ENCODE measurements at regions not wholly inside any gene's neighbourhood (a gene's known extent, or its start where the extent isn't known, plus 50 kb on each side); places are given as distances from the start of the nearest gene placed in this dataset.

DNA sequence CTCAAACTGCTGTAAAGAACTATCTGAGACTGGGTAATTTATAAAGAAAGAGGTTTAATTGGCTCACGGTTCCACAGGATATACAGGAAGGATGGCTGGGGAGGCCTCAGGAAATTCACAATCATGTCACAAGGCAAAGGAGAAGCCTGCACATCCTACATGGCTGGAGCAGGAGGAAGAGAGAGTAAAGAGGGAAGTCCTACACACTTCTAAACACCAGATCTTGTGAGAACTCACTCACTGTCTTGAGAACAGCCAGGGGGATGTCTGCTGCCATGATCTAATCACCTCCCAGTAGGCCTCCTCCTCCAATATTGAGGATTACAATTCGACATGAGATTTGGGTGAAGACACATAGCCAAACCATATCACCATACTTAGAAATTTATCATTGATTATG is 1307.0 kb upstream of the GJE1 start:
- H3K9me3 ChIP-seq, result no peaks in the 10 kb centered on the region
- TF ChIP-seq POLR2AphosphoS5 (IDR thresholded peaks at IDR 0.05) (no peak), EP300 (IDR thresholded peaks at IDR 0.05) (no peak), POLR2A (IDR thresholded peaks at IDR 0.05) (no peak)
- TF ChIP-seq, protein P1, sequence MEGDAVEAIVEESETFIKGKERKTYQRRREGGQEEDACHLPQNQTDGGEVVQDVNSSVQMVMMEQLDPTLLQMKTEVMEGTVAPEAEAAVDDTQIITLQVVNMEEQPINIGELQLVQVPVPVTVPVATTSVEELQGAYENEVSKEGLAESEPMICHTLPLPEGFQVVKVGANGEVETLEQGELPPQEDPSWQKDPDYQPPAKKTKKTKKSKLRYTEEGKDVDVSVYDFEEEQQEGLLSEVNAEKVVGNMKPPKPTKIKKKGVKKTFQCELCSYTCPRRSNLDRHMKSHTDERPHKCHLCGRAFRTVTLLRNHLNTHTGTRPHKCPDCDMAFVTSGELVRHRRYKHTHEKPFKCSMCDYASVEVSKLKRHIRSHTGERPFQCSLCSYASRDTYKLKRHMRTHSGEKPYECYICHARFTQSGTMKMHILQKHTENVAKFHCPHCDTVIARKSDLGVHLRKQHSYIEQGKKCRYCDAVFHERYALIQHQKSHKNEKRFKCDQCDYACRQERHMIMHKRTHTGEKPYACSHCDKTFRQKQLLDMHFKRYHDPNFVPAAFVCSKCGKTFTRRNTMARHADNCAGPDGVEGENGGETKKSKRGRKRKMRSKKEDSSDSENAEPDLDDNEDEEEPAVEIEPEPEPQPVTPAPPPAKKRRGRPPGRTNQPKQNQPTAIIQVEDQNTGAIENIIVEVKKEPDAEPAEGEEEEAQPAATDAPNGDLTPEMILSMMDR (IDR thresholded peaks at IDR 0.05), result no peak
- H3K36me3 ChIP-seq, result no peaks in the 10 kb centered on the region
- no peaks in the 10 kb centered on the region for H3K27me3 ChIP-seq
- no peak overlapping the region for H3K4me3 ChIP-seq
- no peak overlapping the region for H3K27ac ChIP-seq
- H3K4me1 ChIP-seq, result no peaks in the 10 kb centered on the region
- WGBS, 2 donors (ENCODE audit: low coverage in 1 of 2), result 87 to 94% methylated on average over 2 of the region's 2 CpGs
- ATAC-seq, result no peak

DNA sequence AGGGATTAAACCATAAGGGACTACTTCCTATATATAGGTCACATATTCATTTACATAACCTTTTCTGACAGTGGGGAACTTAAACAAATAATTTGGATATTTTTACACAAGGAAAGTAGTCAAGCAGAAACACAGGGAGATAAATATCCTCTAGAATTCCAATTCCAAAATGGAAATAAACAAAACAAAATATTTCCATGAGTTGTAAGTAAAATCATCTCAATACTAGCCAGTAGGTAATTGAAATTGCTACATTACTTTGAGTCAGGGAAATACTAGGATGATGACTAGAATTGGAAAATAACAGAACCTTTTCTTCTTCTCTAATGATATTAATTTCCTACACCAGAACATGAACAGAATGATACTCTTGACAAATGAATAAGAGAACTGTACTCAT is 1308.1 kb upstream of the GJE1 start:
- Histone ChIP-seq H3K27ac (no peak overlapping the region), H3K4me1 (no peaks in the 10 kb centered on the region), H3K36me3 (no peaks in the 10 kb centered on the region), H3K4me3 (no peak overlapping the region), H3K9me3 (no peaks in the 10 kb centered on the region), H3K27me3 (no peaks in the 10 kb centered on the region)
- TF ChIP-seq POLR2A (IDR thresholded peaks at IDR 0.05) (no peak), POLR2AphosphoS5 (IDR thresholded peaks at IDR 0.05) (no peak), EP300 (IDR thresholded peaks at IDR 0.05) (no peak)
- TF ChIP-seq, protein P1 (IDR thresholded peaks at IDR 0.05), result no peak
- no peak for ATAC-seq

DNA sequence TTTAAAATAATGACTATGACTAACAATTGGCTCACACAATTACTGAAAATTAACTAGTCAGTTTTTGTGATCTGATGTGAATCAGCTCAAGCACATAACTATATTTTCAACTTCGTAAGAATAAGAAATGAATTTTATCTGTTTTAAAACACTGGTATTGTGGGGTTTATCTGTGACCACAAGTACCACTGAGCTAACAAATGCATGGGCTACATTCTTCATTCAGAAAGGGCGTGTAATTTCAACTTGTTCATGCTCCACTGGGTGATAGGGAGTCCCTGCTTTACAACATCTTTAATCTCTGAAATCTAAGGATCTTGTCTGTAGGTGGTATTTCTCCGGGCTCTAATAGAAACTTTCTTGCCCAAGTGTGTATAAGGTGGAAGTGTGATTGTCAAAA is 1311.5 kb upstream of the GJE1 start:
- no peak overlapping the region for H3K4me3 ChIP-seq
- ATAC-seq, result no peak
- no peaks in the 10 kb centered on the region for H3K4me1 ChIP-seq
- TF ChIP-seq POLR2A (IDR thresholded peaks at IDR 0.05), result no peak
- TF ChIP-seq POLR2AphosphoS5 (IDR thresholded peaks at IDR 0.05), result no peak
- WGBS, 2 donors (ENCODE audit: low coverage in 1 of 2), result 88 to 93% methylated on average over 3 of the region's 3 CpGs
- no peaks in the 10 kb centered on the region for H3K9me3 ChIP-seq
- H3K27ac ChIP-seq, result no peak overlapping the region
- H3K36me3 ChIP-seq, result no peaks in the 10 kb centered on the region
- H3K27me3 ChIP-seq, result no peaks in the 10 kb centered on the region

DNA sequence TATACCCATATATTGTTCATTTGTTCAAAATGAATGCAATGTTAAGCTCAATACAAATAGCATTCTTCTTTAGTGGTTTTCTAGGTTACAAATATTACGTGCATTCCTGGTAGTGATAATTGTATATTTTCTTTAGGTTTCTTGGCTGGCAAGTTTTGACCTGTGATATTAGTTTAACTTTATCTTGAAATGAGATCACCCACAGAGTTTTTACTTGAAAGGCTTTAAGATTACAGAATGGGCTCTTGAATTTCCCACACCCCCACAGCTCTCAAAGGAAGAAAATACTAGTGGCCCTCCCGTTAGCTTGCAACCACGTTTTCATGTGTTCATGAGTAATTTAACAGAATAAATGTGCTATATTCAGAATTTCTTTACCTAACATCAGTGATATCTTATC is 1315.5 kb upstream of the GJE1 start:
- no peak for ATAC-seq
- Histone ChIP-seq H3K27me3 (no peaks in the 10 kb centered on the region), H3K27ac (no peak overlapping the region), H3K9me3 (no peaks in the 10 kb centered on the region), H3K4me3 (no peak overlapping the region), H3K36me3 (no peaks in the 10 kb centered on the region), H3K4me1 (no peaks in the 10 kb centered on the region)
- TF ChIP-seq POLR2AphosphoS5 (IDR thresholded peaks at IDR 0.05) (no peak), EP300 (IDR thresholded peaks at IDR 0.05) (no peak), POLR2A (IDR thresholded peaks at IDR 0.05) (no peak)
- TF ChIP-seq, protein P1 (IDR thresholded peaks at IDR 0.05), result no peak
- WGBS, 2 donors (ENCODE audit: low coverage in 1 of 2), result 86 to 93% methylated on average over 3 of the region's 3 CpGs

DNA sequence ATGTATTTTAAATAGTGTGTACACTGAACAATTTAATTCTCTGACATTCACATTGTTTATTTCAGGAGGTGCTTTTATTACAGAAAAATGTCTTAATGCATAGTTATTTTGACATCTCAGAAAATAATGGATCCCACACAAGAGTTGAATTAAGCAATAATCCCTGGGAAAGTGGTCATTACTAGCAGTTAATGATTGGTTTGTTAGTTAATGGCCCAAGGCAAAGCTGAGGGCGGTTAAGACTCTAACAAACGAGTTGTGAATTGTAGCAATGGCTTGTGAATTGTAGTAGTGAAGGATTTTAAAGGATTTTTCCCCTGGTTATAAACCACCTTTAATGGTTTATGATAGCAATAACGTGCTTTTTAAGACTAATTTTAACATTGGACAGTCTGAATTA is 1316.0 kb upstream of the GJE1 start:
- no peaks in the 10 kb centered on the region for H3K27me3 ChIP-seq
- WGBS, 2 donors (ENCODE audit: low coverage in 1 of 2), result 83 to 87% methylated on average over 3 of the region's 3 CpGs
- H3K36me3 ChIP-seq, result no peaks in the 10 kb centered on the region
- no peak overlapping the region for H3K27ac ChIP-seq
- TF ChIP-seq POLR2AphosphoS5 (IDR thresholded peaks at IDR 0.05) (no peak), POLR2A (IDR thresholded peaks at IDR 0.05) (no peak), EP300 (IDR thresholded peaks at IDR 0.05) (no peak)
- TF ChIP-seq, protein P1 (IDR thresholded peaks at IDR 0.05), result no peak
- no peaks in the 10 kb centered on the region for H3K4me1 ChIP-seq
- H3K4me3 ChIP-seq, result no peak overlapping the region
- ATAC-seq, result no peak
- no peaks in the 10 kb centered on the region for H3K9me3 ChIP-seq

DNA sequence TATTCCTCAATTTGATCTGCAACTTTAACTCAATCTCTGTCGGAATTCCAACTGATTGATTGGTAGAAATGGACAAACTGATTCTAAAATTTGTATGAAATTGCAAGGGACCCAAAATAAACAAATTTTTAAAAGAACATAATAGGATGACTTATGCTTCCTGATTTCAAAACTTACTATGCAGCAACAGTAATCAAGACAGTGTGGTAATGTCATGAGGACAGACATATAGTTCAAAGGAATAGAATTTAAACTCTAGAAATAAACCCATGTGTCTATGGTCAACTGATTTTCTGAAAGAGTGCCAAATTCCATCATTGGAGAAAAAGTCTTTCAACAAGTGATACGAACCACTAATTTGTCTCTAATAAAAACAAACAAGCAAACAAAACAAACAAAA is 1320.1 kb upstream of the GJE1 start:
- WGBS, 2 donors (ENCODE audit: low coverage in 1 of 2), result 89 to 95% methylated on average over 2 of the region's 2 CpGs
- ATAC-seq, result no peak

More for the DNA sequence above, 1320.1 kb upstream of the GJE1 start:
- H3K4me1 ChIP-seq, result no peaks in the 10 kb centered on the region
- no peaks in the 10 kb centered on the region for H3K27me3 ChIP-seq
- TF ChIP-seq POLR2AphosphoS5 (IDR thresholded peaks at IDR 0.05) (no peak), POLR2A (IDR thresholded peaks at IDR 0.05) (no peak), EP300 (IDR thresholded peaks at IDR 0.05) (no peak)
- TF ChIP-seq, protein P1 (IDR thresholded peaks at IDR 0.05), result no peak
- no peaks in the 10 kb centered on the region for H3K36me3 ChIP-seq
- no peak overlapping the region for H3K4me3 ChIP-seq
- no peaks in the 10 kb centered on the region for H3K9me3 ChIP-seq
- H3K27ac ChIP-seq, result no peak overlapping the region
